GM19467 (cell line): ENCODE measurements at regions not wholly inside any gene's neighbourhood (a gene's known extent, or its start where the extent isn't known, plus 50 kb on each side); places are given as distances from the start of the nearest gene placed in this dataset.
"Not testable (repeated sequence)": the region's sequence is repeated elsewhere in the genome, so short reads cannot be mapped to it uniquely, and the experiment has no call there.

Experiments
- ATAC-seq: cut with Tn5 transposase; IDR thresholded peaks from one replicate; pipeline ENCODE4 v1.9.1; 2021; ENCODE audit warnings: mild to moderate bottlenecking, moderate library complexity; ENCODE audit not compliant: unreplicated experiment

DNA sequence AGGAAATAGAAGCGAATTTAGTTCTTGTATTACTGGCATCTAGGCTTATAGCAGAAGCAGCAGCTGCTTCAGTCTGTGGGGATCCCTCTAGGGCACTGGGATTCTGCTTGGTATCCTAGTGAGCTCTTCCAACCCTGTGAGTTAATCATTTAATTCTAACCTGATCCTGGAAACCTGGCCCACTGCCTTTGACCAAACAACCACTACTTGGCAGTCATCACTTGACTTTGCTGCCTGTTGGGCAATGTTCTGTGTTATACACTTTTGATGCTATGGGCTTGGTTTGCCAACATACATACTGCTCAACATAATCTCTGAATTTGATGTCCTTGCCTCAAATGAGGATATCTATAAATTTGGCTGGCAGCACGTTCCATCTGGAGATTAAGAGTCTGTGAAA is 813.4 kb downstream of the ANKRD7 start:
- no peak for ATAC-seq

DNA sequence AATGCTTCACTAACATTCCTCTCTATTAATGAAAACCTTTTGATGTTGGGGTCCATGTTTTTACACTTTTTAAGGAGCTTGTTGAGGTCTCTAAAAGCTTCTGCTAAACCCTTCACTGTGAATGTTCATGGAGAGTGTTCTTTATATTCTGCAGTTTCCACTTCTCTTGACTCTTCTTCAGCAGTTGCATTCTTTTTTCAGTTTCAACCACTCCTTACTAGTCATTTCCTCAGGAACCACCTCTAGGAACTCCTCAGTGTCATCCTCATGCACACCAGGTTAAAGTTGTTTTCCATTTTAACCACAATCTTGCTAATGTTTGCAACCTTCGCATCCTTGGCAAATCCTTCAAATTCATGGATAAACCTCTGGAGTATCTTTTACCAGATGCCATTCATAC is 821.6 kb downstream of the ANKRD7 start:
- ATAC-seq, result no peak

DNA sequence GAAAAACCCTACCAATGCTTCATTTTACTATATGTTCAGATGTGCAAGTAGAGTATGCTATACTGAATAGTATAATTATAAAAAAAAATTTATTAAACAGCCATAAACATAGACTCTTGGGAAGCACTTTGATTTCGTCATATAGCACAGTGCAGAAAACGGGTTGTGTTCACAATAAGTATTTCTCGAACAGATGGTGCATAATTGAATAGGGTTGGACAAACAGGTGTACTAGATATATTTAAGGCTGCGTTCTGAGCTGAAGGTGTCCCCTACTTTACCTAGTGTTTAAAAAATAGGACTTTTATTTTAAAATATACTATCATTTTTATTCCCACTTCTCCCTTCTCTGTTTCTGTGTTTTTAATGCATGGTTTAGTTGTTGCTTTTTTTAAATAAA is 841.5 kb downstream of the ANKRD7 start:
- ATAC-seq, result no peak

DNA sequence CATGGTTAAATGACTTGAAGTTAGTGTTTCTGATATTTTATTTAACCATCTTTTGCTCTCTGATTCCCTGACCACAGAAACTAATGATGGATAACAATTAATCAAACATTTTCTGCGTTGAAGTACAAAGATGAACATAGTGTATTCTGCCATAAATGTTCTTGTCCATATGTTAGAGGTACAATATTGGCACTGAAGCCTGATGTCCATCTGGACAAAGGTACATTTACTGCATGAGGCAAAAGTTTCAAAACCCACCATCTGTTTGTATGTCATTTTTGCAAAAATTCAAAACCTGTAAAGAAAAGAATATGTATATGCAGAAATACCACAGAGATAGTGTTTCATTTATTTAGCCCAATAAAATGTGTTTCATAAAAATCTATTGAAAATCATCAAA is 861.5 kb downstream of the ANKRD7 start:
- ATAC-seq, result no peak

DNA sequence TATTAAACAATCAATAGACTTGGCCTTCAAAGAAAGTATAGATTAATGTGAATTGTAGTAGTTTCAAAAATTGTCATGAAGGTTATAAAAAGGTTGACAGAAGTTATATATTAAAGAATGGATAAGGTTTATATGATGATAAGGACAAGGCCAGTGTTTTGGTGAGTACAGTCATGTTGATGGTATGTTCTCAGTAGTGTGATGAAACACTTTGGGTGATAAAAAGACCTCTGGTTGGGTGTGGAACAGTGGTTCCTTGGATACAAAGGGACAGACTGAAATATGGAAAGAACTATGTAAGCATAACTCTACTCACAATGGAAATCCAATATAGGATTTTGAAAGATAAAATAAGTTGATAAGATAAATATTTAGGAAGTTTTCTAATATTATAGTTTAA is 866.3 kb downstream of the ANKRD7 start:
- no peak for ATAC-seq

DNA sequence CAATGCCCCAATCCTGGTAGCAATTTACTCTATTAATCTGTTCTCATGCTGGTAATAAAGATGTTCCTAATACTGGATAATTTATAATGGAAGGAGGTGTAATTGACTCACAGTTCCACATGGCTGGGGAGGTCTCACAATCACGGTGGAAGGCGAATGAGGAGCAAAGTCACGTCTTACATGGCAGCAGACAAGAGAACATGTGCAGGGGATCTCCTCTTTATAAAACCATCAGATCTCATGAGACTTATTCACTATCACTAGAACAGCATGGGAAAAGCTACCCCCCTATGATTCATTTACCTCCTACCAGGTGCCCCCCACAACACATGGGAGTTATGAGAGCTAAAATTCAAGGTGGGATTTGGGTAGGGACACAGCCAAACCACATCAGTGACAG is 872.2 kb downstream of the ANKRD7 start:
- ATAC-seq, result no peak

DNA sequence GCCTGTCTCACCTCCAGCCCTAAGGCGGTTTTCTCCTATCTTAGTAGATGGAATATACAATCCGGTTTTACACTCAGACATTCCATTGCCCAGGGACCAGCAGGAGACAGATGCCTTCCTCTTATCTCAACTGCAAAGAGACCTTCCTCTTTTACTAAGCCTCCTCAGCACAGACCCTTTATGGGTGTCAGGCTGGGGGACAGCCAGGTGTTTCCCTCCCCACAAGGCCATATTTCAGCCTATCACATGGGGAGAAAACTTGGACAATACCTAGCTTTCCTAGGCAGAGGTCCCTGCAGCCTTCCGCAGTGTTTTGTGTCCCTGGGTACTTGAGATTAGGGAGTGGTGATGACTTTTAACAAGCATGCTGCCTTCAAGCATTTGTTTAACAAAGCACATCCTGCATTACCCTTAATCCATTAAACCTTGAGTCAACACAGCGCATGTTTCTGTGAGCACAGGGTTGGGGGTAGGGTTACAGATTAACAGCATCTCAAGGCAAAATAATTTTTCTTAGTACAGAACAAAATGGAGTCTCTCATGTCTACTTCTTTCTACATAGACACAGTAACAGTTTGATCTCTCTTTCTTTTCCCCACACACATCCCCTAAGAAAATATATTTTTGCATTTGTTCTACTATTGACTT is 876.2 kb downstream of the ANKRD7 start:
- ATAC-seq, result not testable (repeated sequence)

DNA sequence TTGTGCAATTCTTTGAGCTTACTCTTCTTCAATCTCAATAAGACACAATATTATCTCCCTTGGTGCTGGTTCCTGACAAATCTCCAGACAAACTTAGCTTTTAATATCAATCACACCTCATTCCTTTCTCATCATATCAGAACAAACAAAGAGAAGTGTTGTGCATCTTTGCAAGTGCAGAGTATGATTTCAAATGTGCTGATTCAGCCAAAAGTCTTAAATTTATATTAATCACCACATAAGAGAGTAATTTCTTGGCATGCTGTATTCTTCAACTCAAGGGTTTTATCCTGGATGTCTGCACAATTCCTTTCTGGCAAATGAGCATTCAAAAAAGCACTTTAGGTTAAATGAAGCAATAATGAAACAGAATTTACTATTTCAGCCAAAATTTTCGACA is 877.8 kb downstream of the ANKRD7 start:
- no peak for ATAC-seq

DNA sequence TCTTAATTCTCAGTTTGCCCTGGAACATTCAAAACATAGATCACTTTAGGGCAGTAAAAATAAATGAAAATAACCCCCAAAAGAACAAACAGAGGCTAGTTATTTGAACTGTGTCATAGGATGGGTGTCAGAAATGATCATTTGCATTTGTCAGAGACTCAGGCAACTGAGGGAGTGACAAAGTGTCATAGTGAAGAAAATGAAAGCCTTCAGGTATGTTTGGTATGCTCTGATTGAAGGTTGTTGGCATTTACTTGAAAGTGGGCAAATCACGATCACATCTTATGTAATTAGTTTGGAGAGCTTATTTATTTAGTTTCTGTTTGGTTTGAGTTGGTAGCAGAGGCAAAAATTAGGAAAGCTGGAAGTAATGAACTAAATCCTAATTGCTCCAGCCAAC is 880.9 kb downstream of the ANKRD7 start:
- ATAC-seq, result no peak

DNA sequence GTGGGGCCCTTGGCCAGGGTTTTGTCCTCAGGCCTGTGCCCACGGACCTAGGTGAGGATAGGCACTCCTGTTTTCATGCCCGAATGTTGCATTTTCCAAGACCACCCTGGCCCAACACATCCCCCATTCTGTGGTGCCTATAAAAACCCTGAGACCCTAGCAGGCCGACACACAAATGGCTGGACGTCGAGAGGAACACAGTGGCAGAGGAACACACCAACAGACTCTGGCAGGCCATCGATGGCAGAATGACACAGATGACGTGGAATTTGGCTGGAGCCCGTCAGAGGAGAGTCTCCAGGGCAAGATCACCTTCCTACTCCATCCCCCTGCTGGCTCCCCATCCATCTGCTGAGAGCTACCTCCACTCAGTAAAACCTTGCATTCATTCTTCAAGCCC is 898.8 kb downstream of the ANKRD7 start:
- ATAC-seq, result no peak

DNA sequence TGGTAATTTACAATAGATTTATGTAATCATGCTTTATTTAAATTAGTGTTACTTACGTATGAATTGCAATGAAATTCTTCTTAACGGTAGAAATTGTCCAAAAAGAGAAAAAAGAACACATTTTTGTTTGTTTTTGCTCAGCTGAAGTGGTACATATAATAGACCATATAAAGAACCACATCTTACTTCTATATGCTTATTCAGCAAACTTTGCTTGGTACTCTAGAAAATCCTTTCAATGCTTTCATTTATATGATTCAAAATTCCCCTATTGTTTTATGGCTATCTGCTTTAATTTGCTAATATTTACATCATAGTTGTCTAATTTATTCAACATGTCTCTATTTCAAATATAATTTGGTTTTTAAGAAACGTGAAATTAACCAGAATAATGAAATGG is 903.2 kb downstream of the ANKRD7 start:
- no peak for ATAC-seq

DNA sequence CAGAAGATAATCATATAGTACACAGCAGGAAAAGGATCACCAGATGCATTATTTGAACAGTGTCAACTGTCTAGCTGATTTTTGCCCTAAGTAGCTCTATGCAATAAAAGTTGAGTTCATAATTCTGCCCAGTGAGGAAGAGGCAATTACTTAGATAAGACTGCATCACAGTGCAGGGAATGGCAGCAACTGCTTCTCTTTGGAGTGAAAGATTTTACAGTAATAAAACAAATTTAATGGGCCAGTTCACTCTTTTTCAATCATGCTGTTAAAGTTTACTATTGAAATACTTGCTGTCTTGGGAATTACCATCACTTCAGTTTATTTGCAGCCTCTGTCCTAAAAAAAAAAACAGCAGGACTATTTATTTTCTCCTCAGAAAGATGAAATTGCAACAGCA is 907.9 kb downstream of the ANKRD7 start:
- no peak for ATAC-seq

DNA sequence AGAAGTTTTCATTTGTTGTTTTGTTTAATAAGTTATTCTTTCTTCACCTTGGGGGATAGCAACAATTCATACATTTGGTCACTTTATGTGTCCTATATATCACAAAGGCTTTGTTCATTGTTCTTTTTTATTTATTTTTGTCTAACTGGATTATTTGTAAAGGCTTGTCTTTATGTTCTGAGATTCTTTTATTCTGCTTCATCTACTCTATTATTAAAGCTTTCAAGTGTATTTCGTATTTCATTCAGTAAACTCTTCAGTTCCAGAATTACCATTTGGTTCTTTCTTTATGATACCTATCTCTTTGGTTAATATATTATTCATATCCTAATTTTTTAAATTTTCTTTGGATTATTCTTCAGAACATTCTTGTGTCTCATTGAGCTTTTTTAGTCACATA is 942.9 kb downstream of the ANKRD7 start:
- no peak for ATAC-seq

DNA sequence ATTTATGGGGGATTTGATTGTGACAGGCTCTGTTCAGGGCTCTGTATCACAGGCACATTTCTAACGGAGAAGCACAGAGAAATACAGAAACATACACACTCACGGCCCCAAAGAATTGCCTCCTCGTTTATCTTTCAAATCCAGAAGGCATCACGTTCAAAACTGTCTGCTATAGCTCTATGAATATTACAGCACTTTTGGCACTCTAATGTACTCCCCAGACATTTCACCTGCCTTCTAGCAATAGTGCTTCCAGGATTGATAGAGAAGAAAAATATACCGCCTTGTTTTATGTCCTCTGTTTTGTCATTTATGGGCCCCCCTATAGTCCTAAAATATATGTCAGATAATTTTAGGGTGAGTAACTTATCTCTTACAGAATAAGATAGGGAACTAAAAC is 947.5 kb downstream of the ANKRD7 start:
- ATAC-seq, result no peak

DNA sequence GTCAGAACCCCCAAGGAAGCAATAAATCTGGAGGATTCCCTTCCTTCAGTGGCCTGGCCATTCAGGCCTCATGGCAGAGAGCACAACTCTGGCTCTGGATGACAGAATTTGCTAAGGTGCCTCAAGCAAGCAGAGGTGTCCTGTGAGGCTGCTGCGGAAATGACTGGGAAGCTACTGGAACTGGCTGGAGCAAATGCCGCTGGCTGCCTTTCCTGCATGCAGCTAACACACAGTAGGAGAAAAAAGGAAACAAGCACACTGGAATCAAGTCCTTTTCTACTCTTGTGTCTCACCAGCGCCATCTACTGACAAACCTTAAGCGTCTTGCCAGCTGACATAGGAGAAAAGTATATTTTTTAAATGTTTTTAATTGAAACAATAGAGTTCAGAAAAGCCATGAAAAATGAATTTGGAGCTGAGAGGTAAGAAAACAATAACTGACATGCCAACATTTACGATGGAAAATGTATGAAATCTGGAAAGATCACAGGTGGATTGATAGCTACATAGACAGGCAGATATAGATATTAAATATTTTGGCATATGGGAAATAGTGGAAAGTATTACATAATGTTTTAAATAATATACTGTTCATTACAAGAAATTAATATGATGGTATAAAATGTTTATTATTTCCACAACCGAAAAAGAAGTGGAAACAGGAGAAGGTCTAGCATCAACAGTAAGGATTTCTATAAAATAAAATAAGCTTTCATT is 951.6 kb downstream of the ANKRD7 start:
- ATAC-seq, result peak; percentile 67

DNA sequence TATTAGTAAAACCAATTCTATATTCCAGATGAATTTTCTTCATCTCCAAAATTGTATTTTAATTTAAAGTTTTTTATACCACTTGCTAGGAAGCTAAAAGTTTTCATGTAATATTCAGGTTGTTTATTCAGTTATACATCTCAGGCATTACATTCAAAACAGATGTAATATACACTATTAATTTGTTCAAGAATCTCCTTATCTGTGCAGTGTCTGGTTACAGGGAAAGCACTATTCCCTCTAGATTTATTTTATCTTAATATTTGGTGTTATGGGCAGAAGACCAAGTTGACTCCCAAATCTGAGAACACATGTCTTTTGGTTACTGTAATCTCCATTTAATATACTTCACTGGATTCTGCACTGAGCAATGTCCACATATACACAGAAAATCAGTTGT is 953.4 kb downstream of the ANKRD7 start:
- no peak for ATAC-seq

DNA sequence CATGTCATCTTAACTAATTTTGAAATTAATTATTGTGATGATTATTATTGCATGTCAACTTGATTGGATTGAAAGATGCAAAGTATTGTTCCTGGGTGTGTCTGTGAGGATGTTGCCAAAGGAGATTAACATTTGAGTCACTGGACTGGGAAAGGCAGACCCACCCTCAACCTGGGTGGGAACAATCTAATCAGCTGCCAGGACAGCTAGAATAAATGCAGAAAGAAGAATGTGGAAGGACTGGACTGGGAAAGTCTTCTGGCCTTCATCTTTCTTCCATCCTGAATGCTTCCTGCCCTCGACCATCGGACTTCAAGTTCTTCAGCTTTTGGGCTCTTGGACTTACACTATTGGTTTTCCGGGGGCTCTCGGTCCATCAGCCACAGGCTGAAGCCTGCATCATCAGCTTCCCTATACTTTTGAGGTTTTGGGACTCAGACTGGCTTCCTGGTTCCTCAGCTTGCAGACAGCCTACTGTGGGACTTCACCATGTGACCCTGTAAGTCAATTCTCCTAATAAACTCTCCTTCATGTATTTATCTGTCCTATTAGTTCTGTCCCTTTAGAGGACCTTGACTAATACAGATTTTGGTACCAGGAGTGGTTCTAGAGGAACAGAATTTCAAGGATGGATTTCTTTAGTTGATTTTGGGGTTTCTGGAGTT is 959.8 kb downstream of the ANKRD7 start:
- no peak for ATAC-seq

DNA sequence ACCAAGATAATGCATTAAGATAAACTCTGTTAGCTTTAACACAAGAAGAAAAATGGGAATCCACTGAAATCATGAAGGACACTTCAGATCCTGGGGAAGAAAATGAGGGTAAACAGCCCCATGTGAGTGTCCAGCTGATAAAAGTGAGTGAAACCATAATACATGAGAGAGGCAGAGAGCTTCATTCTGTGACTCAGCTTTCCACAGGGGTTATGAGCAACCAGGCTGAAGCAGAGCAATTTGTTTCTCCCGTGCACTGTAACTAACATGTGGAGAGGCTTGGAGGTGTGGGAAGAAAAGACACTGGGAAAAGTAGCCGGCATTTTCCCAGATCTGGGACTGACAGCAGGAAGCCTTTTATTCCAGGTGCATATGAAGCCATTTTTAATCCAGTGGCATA is 971.7 kb downstream of the ANKRD7 start:
- no peak for ATAC-seq

DNA sequence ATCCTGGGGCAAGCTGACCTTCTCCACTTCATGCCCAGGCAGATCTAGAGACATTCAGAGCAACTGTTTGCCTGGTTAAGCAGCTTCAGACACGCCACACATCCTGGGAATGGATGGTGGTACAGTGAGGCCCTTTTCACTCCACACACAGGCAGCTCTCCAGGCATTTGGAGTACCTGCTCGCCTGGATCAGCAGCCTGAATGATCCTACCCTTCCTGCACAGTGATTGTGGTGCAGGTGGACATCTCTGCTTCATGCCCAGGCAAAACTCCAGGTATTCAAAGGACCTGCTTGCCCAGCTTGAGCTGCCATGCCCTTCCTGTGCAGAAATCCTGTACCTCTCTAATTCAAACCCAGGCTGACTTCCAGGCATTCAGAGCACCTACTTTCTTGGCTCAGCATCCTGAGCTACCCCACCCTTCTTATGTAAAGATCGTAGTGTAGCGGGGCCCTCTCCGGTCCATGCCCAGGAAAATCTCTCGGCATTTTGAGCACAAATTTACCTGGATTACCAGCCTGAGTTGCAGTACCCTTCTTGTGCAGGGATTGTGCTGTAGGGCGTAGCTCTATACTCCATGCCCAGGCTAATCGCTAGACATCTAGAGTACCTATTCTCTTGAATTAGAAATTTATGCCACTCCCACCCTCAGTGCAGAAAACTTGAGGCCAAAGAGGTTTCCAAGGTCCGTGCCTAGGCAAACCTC is 972.8 kb downstream of the ANKRD7 start:
- ATAC-seq, result no peak

DNA sequence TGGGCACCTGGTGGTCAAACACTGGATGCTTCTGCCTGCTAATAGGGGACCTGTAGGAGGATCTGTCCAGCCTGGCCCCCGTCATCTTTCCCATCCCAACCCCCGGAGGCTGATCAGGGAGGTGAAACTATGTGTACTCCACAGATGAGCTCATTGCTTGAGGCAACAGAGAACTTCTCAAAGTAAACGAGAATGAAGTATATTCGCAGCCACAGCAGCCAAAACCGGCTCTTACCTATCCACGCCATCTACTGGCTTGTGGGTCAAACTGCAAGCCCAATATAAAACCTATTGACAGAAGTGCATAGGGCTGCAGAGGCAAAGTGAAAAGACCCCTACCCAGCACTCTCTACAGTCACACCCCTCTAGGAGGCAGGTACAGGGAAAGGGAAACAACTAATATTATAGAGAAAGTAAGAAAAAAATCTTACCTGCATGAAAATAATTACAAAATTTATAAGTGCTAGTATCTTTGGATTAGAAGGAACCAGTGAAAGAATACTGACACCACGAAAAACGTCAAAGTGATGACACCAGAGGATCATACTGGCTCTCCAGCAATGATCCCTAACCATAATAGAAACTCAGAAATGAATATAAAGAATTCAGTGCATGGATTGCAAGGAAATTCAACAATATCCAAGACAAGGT is 973.5 kb downstream of the ANKRD7 start:
- ATAC-seq, result peak; percentile 92

DNA sequence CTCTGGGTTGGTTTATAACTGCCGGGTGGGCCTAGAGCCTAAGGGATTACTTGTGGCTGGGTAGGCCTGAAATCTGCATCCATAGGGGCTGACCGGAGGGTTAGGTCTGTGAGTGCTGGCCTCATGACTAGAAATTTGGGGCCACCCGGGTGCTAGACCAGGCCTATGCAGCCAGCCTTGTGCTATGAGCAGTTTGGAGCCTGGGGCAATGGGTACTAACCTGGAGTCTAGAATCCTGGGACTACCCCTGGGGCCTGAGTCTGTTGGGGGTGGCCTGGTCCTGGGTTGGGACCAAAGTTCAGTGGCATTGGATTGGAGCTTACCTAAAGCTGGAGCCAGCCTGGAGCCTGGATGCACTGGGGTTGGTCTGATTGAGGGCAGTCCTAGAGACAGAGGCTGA is 995.2 kb downstream of the ANKRD7 start:
- ATAC-seq, result no peak
